DND-41 (cell line): ENCODE measurements at regions not wholly inside any gene's neighbourhood (a gene's known extent, or its start where the extent isn't known, plus 50 kb on each side); places are given as distances from the start of the nearest gene placed in this dataset.
"Not testable (repeated sequence)": the region's sequence is repeated elsewhere in the genome, so short reads cannot be mapped to it uniquely, and the experiment has no call there.

Source experiments
- CTCF ChIP-seq: IDR thresholded peaks from 2 replicates; pipeline ENCODE4 v1.5.1; 2012; ENCODE audit warnings: borderline replicate concordance, low read length, moderate library complexity, mild to moderate bottlenecking; ENCODE audit not compliant: poor library complexity, severe bottlenecking; ENCODE audit errors: extremely low read depth
- EZH2 ChIP-seq: IDR thresholded peaks from 3 replicates; pipeline ENCODE4 v1.6.1; 2012; ENCODE audit warnings: borderline replicate concordance, low read depth, mild to moderate bottlenecking, moderate library complexity, low read length, inconsistent platforms; ENCODE audit not compliant: severe bottlenecking

DNA sequence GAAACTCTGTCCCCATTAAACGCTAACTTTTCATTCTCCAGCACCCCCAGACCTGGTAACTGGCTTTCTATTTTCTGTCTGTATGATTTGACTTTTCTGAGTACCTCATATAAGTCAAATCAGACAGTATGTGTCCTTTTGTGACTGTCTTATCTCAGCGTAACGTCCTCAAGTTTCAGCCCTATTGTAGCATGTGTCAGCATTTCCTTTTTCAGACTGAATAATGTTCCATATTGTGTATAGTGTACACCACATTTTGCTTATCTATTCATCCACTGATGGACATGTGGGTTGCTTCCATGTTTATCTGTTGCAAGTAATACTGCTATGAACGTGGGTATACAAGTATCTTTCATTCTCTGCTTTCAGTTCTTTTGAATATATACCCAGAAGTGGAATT, 242.4 kb downstream of the RTP5 start:
- not testable (repeated sequence) for TF ChIP-seq CTCF, EZH2
